ENCODE measurements at regions not wholly inside any gene's neighbourhood (a gene's known extent, or its start where the extent isn't known, plus 50 kb on each side); places are given as distances from the start of the nearest gene placed in this dataset.
"Not testable (repeated sequence)": the region's sequence is repeated elsewhere in the genome, so short reads cannot be mapped to it uniquely, and the experiment has no call there.

DNA sequence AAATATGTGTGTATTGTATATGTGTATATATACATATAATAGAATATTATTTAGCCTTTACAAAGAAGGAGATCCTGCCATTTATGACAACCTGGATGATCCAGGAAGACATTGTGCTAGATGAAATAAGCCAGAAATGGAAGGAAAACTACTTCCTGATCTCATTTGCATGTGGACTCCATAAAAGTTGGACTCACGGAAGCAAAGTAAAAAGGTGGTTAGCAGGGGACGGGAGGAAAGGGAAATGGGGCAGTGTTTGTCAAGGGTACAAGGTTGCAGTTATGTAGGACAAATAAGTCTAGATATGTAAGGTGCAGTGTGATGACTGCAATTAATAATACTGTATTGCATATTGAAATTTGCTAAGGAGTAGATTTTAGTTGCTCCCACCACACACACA lies 331.1 kb upstream of the FSTL5 start:
- DNase-seq: no peak

GRCh38 chr4:162485486-162485885 lies 321.7 kb upstream of the FSTL5 start:
- no peak for DNase-seq

DNA sequence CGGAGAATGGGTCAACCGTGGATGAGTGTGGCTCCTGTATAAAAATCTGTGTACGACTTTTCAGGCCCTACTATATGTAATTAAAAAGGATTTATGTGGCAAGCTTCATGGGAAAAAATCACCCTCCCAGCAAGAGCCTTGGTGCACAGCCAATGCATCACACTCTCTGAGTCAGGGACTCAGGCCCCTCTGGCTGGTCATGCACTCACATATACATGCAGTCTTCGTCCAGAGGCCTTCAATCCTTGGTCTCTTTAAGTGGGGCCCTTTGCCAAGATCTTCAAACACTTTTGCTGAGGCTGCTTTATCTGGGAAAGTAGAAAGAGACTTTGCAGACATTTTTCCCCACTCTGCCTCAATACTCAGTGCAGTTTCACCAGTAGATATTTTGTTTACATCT lies 311.4 kb upstream of the FSTL5 start:
- no peak for DNase-seq

DNA sequence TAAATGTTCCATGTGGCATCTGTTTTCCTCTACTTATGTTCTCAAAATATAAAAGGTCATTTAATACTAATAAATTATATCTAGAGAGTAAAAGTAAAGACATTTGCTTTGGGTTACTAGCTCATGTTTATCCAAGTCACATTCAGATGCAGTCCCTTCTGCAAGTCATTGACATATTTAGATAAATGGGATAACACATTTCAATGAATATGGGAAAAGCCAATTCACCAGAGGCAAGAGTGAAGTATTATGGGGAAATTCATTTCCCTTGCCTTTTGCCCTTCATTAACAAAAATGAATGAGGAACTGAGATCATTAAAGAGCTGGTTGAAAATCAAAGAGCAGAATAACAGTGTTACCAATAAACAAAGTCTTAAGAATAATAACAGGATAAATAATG lies 306.2 kb upstream of the FSTL5 start:
- DNase-seq: no peak

- not testable (repeated sequence) for DNase-seq
Observed at GRCh38 chr4:162465356-162465755, 301.6 kb upstream of the FSTL5 start.

- no peak for DNase-seq
Observed at GRCh38 chr4:162461952-162462351, 298.2 kb upstream of the FSTL5 start.

- DNase-seq: no peak
Observed at GRCh38 chr4:162458051-162458450, 294.3 kb upstream of the FSTL5 start.

DNA sequence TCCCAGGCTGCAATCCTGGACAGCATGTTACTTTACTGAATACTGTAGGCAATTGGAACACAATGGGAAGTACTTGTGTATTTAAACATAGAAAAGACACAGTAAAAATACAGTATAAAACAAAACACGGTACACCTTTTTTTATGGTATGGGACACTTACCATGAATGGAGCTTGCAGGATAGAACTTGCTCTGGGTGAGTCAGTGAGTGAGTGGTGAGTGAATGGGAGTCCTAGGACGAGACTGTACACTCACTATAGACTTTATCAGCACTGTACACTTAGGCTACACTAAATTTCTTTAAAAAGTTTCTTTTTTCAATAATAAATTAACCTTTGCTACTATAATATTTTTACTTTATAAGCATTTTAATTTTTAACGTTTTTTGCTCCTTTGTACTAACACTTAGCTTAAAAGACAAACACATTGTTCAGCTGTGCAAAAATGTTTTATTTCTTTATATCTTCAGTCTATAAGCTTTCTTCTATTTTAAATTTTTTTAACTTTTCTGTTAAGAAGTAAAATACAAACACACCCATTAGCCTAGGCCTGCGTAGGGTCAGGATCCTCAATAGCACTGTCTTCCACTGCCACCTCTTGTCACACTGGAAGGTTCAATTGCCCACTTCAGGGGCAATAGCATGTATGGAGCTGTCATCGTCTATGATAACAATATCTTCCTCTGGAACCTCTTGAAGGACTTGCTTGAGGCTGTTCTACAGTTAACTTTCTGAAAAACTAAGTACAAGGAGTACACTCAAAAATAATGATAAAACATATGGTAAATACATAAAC lies 293.5 kb upstream of the FSTL5 start:
- no peak for DNase-seq

- no peak for DNase-seq
Observed at GRCh38 chr4:162456106-162456505, 292.3 kb upstream of the FSTL5 start.

GRCh38 chr4:162450531-162451035 lies 286.8 kb upstream of the FSTL5 start:
- DNase-seq: no peak

GRCh38 chr4:162443510-162443909 lies 279.7 kb upstream of the FSTL5 start:
- DNase-seq: no peak

DNA sequence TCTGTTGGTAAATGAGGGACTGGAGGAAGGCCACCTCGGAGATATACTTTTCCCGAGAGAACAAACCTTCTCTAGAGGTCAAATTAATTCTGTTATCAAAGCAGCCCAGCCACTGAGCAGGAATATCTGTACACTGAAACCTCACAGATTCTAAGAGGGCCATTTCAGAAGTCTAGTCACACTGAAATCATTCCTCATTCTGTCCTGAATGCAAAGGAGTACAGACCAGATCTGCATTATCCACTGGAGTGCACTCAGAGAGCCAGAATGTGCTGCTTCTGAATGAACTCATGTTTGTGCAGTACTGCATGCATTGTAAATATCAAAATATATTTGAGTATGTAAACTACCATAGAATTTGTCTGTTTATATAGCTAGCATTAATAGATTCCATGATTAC lies 278.3 kb upstream of the FSTL5 start:
- DNase-seq: no peak

- DNase-seq: no peak
Observed at GRCh38 chr4:162422312-162422711, 258.5 kb upstream of the FSTL5 start.

GRCh38 chr4:162410854-162411253 lies 247.1 kb upstream of the FSTL5 start:
- DNase-seq: no peak

- no peak for DNase-seq
Observed at GRCh38 chr4:162409048-162409447, 245.2 kb upstream of the FSTL5 start.

DNA sequence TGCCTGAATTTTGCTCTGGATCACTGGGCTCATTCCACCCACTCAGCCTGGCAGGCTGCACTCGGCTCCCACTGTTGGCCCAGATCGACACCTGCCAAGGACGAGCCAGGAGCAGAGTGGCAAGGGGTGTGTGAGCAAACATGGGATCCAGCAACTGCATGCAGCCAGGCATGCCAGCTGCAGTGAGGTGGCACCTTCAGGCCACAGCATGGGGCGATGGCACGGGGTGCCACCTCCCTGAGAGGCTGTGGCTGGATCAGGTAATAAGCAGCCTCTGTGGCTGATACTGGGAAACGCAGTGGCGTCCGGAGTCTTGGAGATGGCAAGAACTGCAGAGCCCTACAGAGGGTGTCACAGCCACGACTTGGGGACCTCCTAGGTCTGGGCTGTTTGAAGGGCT lies 244.5 kb upstream of the FSTL5 start:
- no peak for DNase-seq

DNA sequence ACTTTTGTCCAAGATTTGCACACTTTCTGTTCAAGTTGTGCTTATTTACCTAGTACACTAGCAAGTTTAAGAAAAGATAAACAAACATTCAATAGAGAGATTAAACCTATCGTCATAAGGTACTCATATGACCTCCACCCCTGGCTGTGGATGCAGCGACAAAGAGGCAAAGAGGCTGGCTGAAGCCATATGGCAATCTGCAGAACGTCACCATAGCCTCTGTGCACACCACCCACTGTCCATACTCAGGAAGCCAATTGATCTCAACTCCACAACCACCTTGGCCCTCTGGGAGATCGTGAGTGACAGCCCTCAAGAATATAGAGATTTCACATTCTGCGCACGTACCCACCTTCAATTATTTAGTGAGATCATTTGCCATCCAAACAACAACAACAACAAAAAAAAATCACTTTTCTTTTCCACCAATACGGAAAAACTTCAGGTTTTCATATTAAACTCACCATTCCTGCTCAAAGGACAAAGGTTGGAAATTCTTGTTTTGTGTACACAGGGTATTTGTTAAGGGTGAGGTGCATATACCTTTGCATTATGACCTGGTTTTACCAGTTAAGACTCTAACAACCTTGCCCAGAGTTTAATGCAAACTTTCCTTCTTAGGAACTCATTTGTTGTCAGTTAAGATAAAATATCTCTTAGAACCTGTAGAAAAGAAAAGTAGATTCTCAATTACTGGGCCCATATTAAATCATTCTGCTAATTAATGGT lies 243.0 kb upstream of the FSTL5 start:
- no peak for DNase-seq

GRCh38 chr4:162403932-162404331 lies 240.1 kb upstream of the FSTL5 start:
- DNase-seq: no peak

DNA sequence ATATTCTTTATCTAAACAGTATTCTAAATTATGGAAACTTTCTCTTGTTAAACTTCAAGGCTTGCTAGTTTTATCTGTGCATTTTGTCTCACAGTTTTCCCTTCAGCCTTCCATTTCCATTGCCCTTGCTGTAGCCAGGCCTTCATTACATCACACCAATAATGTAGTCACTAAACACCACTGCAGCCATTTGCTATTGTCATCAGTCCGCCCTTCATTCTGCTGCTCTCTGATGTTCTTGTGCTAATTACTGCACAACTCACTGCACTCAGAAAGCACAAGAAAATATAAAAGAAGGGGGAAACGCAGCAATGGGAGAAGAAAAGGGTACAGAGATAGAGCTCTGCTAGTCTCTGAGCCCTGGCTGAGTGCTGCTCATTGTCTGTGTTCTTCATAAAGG lies 239.6 kb upstream of the FSTL5 start:
- no peak for DNase-seq

- DNase-seq: no peak
Observed at GRCh38 chr4:162401021-162401420, 237.2 kb upstream of the FSTL5 start.

DNA sequence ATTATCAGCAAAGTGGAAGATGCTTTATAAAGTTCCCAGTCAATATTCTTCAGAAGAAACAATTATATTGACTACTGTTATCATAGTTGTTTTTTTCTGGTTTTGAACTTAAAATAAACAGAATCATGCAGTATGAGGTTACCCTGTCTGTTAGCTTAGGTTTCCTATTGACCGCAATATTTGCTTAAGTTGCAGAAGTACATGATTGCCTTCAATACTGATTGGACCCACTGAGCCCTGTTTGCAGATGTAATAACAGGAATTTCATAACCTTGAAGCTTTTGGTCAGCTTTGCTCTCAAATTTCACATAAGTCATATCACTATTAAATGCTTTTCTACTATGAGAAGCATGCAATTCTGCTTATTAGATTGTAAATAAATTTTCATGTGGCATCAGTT lies 229.1 kb upstream of the FSTL5 start:
- no peak for DNase-seq

DNA sequence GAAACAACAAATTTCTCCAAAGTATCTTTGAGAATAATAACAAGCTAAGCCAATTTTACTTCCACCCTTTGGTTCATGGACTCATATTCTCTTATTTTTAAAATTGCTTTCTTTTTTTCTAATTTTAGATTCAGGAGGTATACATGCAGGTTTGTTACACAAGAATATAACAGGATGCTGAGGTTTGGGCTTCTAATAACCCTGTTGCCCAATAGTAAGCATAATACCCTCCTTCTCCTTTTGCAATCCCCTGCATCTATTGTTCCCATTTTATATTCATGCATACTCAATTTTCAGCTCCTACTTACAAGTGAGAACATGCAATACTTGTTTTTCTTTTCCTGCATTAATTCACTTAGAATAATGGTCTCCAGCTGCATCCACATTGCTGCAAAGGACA lies 202.3 kb upstream of the FSTL5 start:
- DNase-seq: no peak

DNA sequence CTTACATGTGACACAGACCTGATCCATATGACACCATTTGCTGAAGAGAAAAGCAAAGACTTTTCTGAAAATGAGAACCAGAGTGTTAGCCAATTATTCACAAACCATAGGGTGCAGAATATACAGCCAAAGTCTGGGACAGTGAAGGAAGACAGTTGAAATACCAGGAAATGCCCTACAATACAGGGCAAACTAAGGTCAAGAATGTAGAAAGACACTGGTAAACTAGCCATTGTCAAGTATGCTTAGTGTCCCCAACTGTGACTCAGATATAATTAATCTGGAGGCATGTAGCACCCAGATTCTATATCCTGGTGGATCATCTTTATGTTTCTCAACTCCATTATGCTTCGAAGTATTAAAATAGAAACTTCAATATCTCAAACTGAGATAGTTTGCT lies 200.9 kb upstream of the FSTL5 start:
- no peak for DNase-seq
